HG03565 (cell line): ENCODE measurements at regions not wholly inside any gene's neighbourhood (a gene's known extent, or its start where the extent isn't known, plus 50 kb on each side); places are given as distances from the start of the nearest gene placed in this dataset.

Source experiments
- ATAC-seq: cut with Tn5 transposase; IDR thresholded peaks from one replicate; pipeline ENCODE4 v1.9.1; 2021; ENCODE audit warnings: mild to moderate bottlenecking, moderate library complexity; ENCODE audit not compliant: unreplicated experiment

GRCh38 chr2:175574069-175574468 is 392.6 kb upstream of the ATP5MC3 start:
- no peak for ATAC-seq

DNA sequence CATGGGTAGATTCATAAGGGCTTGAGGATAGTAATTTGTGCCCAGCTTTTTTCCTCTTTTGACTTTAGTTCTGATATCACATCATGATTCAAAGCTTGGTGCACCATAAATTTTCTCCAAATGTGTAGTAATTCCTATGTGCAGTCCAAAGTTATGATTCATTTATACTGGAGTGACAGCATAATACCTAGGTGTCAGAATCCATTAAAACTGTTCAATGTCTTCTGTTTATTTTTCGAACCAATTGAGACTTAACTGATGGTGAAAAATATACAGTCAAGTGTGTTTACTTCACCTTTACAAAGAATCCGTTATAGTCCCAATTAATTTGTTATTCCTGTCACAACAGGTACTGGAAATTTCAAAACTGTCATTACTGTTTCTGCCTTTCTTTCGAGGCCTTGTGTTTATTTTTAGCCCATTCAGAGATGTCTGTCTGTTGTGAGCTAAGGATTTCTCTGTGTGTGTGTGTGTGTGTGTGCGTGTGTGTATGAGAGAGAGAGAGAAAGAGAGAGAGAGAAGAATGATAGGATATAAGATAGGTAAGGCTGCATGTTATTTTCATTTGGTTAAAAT is 389.7 kb upstream of the ATP5MC3 start:
- no peak for ATAC-seq

GRCh38 chr2:175568109-175568730 is 386.7 kb upstream of the ATP5MC3 start:
- no peak for ATAC-seq

- ATAC-seq, result no peak
Measured at GRCh38 chr2:175567435-175568061, 386.0 kb upstream of the ATP5MC3 start.

DNA sequence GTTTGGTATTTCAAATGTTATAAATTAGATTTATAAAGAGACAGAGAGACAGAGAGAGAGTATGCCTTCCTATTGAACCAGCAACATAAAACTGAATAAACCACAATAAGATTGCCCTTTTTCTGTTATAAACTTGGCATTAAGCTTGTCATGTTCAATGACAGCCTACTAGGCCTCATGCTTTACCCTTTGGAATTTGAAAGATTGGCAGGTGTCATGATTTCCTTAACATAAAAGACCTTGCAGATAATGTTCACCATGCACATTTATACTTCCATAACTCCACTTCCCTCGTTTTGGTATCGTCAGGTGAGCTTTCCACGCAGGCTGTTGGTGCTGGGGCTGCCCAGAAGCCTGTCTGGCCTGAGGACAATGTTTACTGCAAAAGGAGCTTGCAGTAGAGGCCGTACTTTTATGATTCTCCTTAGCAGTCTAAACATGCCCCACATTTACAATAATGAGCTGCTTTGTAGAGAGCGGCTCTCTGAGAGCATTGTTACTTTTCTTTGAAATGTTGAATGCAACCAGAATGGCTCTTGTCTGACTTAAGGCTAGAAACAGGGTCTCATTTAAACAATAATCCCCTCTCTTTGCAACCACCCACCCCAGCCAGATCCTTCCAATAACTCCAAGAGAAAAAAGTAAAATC is 379.1 kb upstream of the ATP5MC3 start:
- no peak for ATAC-seq

DNA sequence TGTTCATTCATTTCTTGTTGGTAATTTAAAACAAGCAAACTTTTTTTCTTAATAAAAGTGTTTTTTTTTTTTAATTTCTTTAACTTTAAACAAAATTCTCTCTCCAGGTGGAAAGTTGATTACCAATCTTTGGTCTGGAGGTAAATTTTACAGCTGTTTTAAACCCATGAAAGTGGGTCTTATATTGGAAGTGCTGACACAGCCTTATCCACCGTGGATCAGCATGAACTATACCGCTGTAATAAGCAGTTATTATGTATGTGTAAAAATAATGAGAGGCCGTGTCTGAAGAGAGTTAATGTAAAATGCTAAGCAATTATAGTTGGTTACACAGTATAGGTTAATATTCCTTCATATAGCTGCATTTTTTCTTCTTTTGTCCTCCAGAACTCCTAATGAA is 378.1 kb upstream of the ATP5MC3 start:
- no peak for ATAC-seq

- no peak for ATAC-seq
Measured at GRCh38 chr2:175557810-175558377, 376.4 kb upstream of the ATP5MC3 start.

GRCh38 chr2:175553910-175554309 is 372.4 kb upstream of the ATP5MC3 start:
- no peak for ATAC-seq

GRCh38 chr2:175552902-175553301 is 371.4 kb upstream of the ATP5MC3 start:
- ATAC-seq, result no peak

DNA sequence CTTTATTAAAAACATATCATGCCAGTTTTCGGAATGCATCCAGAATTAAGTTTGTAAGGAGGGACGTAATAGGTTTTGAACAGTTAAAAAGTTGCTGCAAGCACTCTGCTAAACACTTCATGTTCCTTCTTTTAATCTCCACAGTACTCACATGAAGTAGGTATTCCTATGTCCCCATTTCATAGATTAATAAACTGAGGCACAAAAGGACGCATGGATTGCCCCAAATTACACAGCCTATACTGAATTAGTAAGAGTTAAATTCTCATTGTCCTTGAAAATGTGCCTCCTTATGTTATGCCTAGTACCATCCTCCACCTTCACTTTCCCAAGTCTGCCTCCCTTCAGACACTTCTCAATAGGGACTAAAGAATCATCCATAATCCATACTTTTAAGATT is 358.9 kb upstream of the ATP5MC3 start:
- ATAC-seq, result no peak

DNA sequence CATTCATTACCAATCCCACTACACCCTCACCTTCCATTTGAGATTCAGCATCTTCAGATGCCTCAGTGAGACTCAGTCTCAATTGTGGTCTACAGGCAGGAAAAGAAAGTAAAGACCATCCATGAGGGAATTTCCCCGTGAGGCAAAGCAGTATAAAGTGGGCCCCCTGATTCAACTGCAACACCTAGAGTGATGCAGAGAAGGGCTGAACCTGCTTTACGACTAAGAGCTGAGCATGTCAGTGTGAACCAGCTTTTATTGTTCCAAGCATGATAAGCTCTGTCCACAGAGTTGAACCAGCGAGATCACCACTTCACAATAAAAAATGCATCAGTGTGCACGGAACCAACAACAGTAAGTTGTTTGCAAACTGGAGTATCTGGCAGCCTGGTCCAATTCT is 357.6 kb upstream of the ATP5MC3 start:
- no peak for ATAC-seq

- ATAC-seq, result no peak
Measured at GRCh38 chr2:175536059-175536458, 354.5 kb upstream of the ATP5MC3 start.

GRCh38 chr2:175535631-175536030 is 354.1 kb upstream of the ATP5MC3 start:
- ATAC-seq, result no peak

DNA sequence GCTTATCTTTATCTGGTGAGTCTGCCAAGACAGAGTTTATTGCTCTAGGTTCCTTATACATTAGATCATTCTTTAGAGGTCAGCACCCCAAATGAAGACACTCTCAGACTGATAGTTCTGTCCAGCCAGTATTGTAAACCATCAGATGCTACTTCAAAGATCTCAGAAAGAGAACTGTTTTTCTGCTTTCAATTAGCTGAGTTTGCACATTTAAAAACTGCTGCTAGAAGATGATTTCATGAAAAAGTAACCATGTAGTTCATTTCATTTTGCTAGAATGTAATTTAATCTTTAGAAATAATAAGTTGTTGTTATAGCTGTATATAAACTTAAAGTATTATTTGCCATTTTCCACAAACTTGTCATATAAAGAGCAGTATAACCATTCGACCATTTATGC is 344.5 kb upstream of the ATP5MC3 start:
- no peak for ATAC-seq

GRCh38 chr2:175523001-175523400 is 341.5 kb upstream of the ATP5MC3 start:
- no peak for ATAC-seq

DNA sequence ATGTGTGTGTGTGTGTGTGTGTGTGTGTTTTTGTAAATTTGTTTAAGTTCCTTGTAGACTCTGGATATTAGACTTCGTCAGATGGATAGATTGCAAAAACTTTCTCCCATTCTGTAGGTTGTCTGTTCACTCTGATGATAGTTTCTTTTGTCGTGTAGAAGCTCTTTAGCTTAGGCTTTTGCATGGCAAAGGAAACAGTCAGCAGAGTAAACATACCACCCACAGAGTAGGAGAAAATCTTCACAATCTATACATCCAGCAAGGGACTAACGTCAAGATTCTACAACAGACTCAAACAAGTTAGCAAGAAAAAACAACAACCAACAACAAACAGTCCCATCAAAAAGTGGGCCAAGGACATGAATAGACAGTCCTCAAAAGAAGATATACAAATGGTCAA is 336.7 kb upstream of the ATP5MC3 start:
- ATAC-seq, result no peak

GRCh38 chr2:175516555-175516954 is 335.0 kb upstream of the ATP5MC3 start:
- no peak for ATAC-seq

GRCh38 chr2:175500255-175500654 is 318.7 kb upstream of the ATP5MC3 start:
- ATAC-seq, result no peak

GRCh38 chr2:175490360-175490791 is 308.9 kb upstream of the ATP5MC3 start:
- ATAC-seq, result no peak

DNA sequence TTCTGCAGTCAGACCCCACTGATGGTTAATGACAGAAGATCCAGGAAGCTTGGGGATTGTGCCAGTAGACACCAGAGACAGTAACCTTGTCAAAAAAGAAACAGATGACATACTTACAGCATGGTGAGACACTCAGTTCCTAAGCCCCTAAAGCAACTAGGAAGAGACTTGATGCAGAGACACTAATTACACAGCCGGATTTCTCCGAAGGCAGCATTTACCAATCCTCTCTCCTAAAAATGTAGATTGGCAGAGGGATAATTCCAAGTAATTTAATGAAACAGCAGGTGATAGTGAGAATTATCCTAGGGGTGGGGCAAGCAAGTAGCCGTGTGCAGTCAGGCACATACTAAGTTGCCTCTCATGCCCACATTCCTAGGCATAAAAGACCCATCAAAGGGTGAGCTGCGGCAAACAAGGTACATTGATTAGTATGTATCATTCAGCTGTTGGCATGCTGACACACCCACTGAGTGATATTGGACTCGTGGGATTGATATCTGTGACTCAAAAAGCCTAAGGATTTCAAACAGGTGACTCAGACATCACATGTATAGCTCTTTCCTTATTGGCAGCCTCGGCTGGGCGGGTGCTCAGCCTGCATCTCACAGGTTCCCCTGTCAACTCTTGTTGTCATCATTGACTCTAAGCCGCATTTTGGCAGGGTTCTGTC is 296.7 kb upstream of the ATP5MC3 start:
- no peak for ATAC-seq

DNA sequence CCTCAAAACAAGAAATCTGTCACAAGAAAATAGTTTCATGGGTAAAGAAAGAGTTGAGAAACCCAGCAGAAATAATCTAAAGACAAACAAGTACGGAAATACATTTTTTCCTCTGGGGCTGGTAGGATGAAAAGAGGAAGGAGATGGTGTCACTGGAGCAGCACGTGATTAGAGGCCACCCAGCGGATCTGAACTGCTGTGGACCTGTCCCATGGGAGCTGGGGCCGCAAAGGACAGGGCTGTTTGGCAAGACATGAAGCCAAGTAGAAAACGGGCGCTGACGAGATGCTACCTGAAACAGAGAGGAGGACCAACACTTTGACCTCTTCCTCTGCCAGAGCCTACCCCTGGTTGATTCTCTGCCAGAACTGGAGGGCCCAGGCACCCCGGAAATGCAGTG is 295.4 kb upstream of the ATP5MC3 start:
- ATAC-seq, result no peak
